C4-2B (cell line): ENCODE measurements at regions not wholly inside any gene's neighbourhood (a gene's known extent, or its start where the extent isn't known, plus 50 kb on each side); places are given as distances from the start of the nearest gene placed in this dataset.
A peak's percentile ranks its signal among the peaks of the same experiment; 100 is the strongest.

Experiments
- H3K27ac ChIP-seq: fragments of 450-650 bp; 2 replicates; pipeline ENCODE4 v1.5.1; 2017
- CTCF ChIP-seq: fragments of 450-650 bp; conservative IDR thresholded peaks from 2 replicates; pipeline ENCODE4 v1.5.1; 2017; ENCODE audit warnings: mild to moderate bottlenecking
- ZFX ChIP-seq: fragments of 450-650 bp; IDR thresholded peaks from 2 replicates; pipeline ENCODE4 v1.6.1; 2017

GRCh38 chr10:64731016-64731415, 1209.8 kb downstream of the REEP3 start:
- TF ChIP-seq ZFX (no peak), CTCF (no peak)
- no peak overlapping the region for H3K27ac ChIP-seq

- no peak overlapping the region for H3K27ac ChIP-seq
- TF ChIP-seq CTCF: no peak
- no peak for TF ChIP-seq ZFX
These were observed 1211.3 kb downstream of the REEP3 start for GRCh38 chr10:64732372-64732957.

GRCh38 chr10:64733980-64734379, 1212.8 kb downstream of the REEP3 start:
- no peak overlapping the region for H3K27ac ChIP-seq
- TF ChIP-seq ZFX: no peak
- TF ChIP-seq CTCF: peak; percentile 71

GRCh38 chr10:64738462-64738861, 1217.3 kb downstream of the REEP3 start:
- TF ChIP-seq CTCF: no peak
- no peak for TF ChIP-seq ZFX
- H3K27ac ChIP-seq: no peak overlapping the region

- TF ChIP-seq CTCF (no peak), ZFX (no peak)
- no peak overlapping the region for H3K27ac ChIP-seq
These were observed 1224.4 kb downstream of the REEP3 start for GRCh38 chr10:64745565-64745964.

GRCh38 chr10:64750672-64751071, 1229.5 kb downstream of the REEP3 start:
- no peak for TF ChIP-seq ZFX
- TF ChIP-seq CTCF: no peak

GRCh38 chr10:64753516-64753915, 1232.3 kb downstream of the REEP3 start:
- TF ChIP-seq CTCF: no peak
- TF ChIP-seq ZFX: no peak
- H3K27ac ChIP-seq: no peak overlapping the region

More at GRCh38 chr10:64750672-64751071, 1229.5 kb downstream of the REEP3 start:
- H3K27ac ChIP-seq: no peak overlapping the region
